Parathyroid adenoma (tissue), 2 donors: ENCODE measurements at regions not wholly inside any gene's neighbourhood (a gene's known extent, or its start where the extent isn't known, plus 50 kb on each side); places are given as distances from the start of the nearest gene placed in this dataset.

ENCODE experiments used
- H2AFZ ChIP-seq: fragments of 300-600 bp; sonication (generic); one replicate; pipeline ENCODE4 v1.7.0; 2017; ENCODE audit warnings: antibody characterized with exemption, mild to moderate bottlenecking
- H3K27ac ChIP-seq: fragments of 300-600 bp; sonication (generic); one replicate; pipeline ENCODE4 v1.7.0; 2017
- H3K27me3 ChIP-seq: fragments of 300-600 bp; sonication (generic); one replicate; pipeline ENCODE4 v1.7.0; 2017; ENCODE audit warnings: low read length; ENCODE audit not compliant: control insufficient read depth, insufficient read depth
- H3K36me3 ChIP-seq: fragments of 300-600 bp; sonication (generic); one replicate; pipeline ENCODE4 v1.7.0; 2017; ENCODE audit warnings: low read length; ENCODE audit not compliant: control insufficient read depth, insufficient read depth
- H3K4me1 ChIP-seq: fragments of 300-600 bp; sonication (generic); one replicate; pipeline ENCODE4 v1.7.0; 2017; ENCODE audit warnings: control low read depth
- H3K4me2 ChIP-seq: fragments of 300-600 bp; sonication (generic); one replicate; pipeline ENCODE4 v1.7.0; 2017; ENCODE audit warnings: low read length
- H3K4me3 ChIP-seq: fragments of 300-600 bp; sonication (generic); one replicate; pipeline ENCODE4 v1.7.0; 2017; ENCODE audit warnings: low read depth, low read length
- H3K79me2 ChIP-seq: fragments of 300-600 bp; sonication (generic); one replicate; pipeline ENCODE4 v1.7.0; 2017; ENCODE audit warnings: control low read depth
- H3K9ac ChIP-seq: fragments of 300-600 bp; sonication (generic); one replicate; pipeline ENCODE4 v1.7.0; 2017; ENCODE audit warnings: mild to moderate bottlenecking
- H3K9me3 ChIP-seq: fragments of 300-600 bp; sonication (generic); one replicate; pipeline ENCODE4 v1.7.0; 2017; ENCODE audit warnings: low read length; ENCODE audit not compliant: control insufficient read depth
- CTCF ChIP-seq: fragments of 300-600 bp; sonication (generic); IDR thresholded peaks from one replicate; pipeline ENCODE4 v1.7.0; 2017; ENCODE audit warnings: antibody characterized with exemption, mild to moderate bottlenecking
- donor health status: primary hyperparathyroidism.

GRCh38 chr18:78521744-78522143 lies 457.9 kb upstream of the SALL3 start:
- Histone ChIP-seq H3K4me3 (no peak overlapping the region), H3K36me3 (no peaks in the 10 kb centered on the region), H3K4me1 (no peaks in the 10 kb centered on the region), H3K79me2 (no peaks in the 10 kb centered on the region), H3K27ac (no peak overlapping the region), H3K9me3 (no peaks in the 10 kb centered on the region), H2AFZ (no peak overlapping the region), H3K27me3 (no peaks in the 10 kb centered on the region), H3K9ac (no peak overlapping the region), H3K4me2 (no peak overlapping the region)
- no peak for TF ChIP-seq CTCF

- H3K4me1 ChIP-seq = no peaks in the 10 kb centered on the region
- H3K79me2 ChIP-seq = no peaks in the 10 kb centered on the region
- H3K4me2 ChIP-seq = no peak overlapping the region
- no peaks in the 10 kb centered on the region for H3K27me3 ChIP-seq
- no peak overlapping the region for H3K9ac ChIP-seq
- no peak overlapping the region for H3K4me3 ChIP-seq
- H3K36me3 ChIP-seq = no peaks in the 10 kb centered on the region
- no peak overlapping the region for H2AFZ ChIP-seq
- H3K27ac ChIP-seq = no peak overlapping the region
- no peaks in the 10 kb centered on the region for H3K9me3 ChIP-seq
- no peak for TF ChIP-seq CTCF
These were observed 457.1 kb upstream of the SALL3 start for GRCh38 chr18:78522507-78522906.

GRCh38 chr18:78523850-78524249 lies 455.8 kb upstream of the SALL3 start:
- no peak for TF ChIP-seq CTCF
- no peaks in the 10 kb centered on the region for H3K9me3 ChIP-seq
- H3K36me3 ChIP-seq = no peaks in the 10 kb centered on the region
- H3K27ac ChIP-seq = no peak overlapping the region
- H3K9ac ChIP-seq = no peak overlapping the region
- H3K4me1 ChIP-seq = no peaks in the 10 kb centered on the region
- no peaks in the 10 kb centered on the region for H3K79me2 ChIP-seq
- no peak overlapping the region for H2AFZ ChIP-seq
- no peak overlapping the region for H3K4me2 ChIP-seq
- H3K4me3 ChIP-seq = no peak overlapping the region
- H3K27me3 ChIP-seq = no peaks in the 10 kb centered on the region

GRCh38 chr18:78525366-78526111 lies 454.1 kb upstream of the SALL3 start:
- Histone ChIP-seq H3K9ac (no peak overlapping the region), H3K4me2 (no peak overlapping the region), H3K79me2 (no peaks in the 10 kb centered on the region), H2AFZ (no peak overlapping the region), H3K27ac (no peak overlapping the region), H3K27me3 (no peaks in the 10 kb centered on the region), H3K4me1 (no peaks in the 10 kb centered on the region), H3K36me3 (no peaks in the 10 kb centered on the region), H3K4me3 (no peak overlapping the region), H3K9me3 (no peaks in the 10 kb centered on the region)
- TF ChIP-seq CTCF = no peak

- TF ChIP-seq CTCF = no peak
- Histone ChIP-seq H3K27me3 (no peaks in the 10 kb centered on the region), H3K9me3 (no peaks in the 10 kb centered on the region), H3K79me2 (no peaks in the 10 kb centered on the region), H3K36me3 (no peaks in the 10 kb centered on the region), H3K4me1 (no peaks in the 10 kb centered on the region), H2AFZ (no peak overlapping the region), H3K4me2 (no peak overlapping the region), H3K27ac (no peak overlapping the region), H3K9ac (no peak overlapping the region), H3K4me3 (no peak overlapping the region)
These were observed 453.3 kb upstream of the SALL3 start for GRCh38 chr18:78526275-78526674.
